Epithelial cell of proximal tubule (primary cell): ENCODE measurements at regions not wholly inside any gene's neighbourhood (a gene's known extent, or its start where the extent isn't known, plus 50 kb on each side); places are given as distances from the start of the nearest gene placed in this dataset.

Source experiments
- DNase-seq: peaks from one replicate; pipeline ENCODE4 v3.0.0-alpha.2; 2011; ENCODE audit warnings: low read depth
- H3K4me3 ChIP-seq: 2 replicates; pipeline ENCODE4 v1.5.1; 2011; ENCODE audit warnings: low read depth, mild to moderate bottlenecking, low read length
- TF ChIP-seq, protein P1 (sequence below): conservative IDR thresholded peaks from 2 replicates; pipeline ENCODE4 v1.5.1; 2012; ENCODE audit warnings: low read depth, mild to moderate bottlenecking, low read length

DNA sequence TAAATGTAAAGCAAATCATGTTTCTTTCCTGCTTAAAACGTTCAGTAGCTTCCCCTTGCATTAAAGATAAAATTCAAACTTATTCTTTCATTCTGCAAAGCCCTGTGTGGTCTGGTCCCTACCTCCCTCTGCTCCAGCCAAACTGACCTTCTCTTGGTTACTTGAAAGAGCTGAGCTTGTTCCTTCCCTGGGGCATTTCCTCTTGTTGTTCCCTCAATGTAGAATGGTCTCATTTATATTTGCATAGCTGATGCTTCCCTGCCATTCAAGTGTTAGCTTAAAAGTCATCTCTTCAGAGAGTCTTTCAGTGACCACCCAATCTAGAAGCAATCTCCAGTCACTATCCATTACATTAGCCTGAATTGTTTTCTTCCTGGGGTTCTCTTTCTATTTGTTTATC lies 1618.5 kb upstream of the TENM4 start:
- H3K4me3 ChIP-seq = no peak overlapping the region
- DNase-seq = no peak
- TF ChIP-seq, protein P1, sequence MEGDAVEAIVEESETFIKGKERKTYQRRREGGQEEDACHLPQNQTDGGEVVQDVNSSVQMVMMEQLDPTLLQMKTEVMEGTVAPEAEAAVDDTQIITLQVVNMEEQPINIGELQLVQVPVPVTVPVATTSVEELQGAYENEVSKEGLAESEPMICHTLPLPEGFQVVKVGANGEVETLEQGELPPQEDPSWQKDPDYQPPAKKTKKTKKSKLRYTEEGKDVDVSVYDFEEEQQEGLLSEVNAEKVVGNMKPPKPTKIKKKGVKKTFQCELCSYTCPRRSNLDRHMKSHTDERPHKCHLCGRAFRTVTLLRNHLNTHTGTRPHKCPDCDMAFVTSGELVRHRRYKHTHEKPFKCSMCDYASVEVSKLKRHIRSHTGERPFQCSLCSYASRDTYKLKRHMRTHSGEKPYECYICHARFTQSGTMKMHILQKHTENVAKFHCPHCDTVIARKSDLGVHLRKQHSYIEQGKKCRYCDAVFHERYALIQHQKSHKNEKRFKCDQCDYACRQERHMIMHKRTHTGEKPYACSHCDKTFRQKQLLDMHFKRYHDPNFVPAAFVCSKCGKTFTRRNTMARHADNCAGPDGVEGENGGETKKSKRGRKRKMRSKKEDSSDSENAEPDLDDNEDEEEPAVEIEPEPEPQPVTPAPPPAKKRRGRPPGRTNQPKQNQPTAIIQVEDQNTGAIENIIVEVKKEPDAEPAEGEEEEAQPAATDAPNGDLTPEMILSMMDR = no peak

DNA sequence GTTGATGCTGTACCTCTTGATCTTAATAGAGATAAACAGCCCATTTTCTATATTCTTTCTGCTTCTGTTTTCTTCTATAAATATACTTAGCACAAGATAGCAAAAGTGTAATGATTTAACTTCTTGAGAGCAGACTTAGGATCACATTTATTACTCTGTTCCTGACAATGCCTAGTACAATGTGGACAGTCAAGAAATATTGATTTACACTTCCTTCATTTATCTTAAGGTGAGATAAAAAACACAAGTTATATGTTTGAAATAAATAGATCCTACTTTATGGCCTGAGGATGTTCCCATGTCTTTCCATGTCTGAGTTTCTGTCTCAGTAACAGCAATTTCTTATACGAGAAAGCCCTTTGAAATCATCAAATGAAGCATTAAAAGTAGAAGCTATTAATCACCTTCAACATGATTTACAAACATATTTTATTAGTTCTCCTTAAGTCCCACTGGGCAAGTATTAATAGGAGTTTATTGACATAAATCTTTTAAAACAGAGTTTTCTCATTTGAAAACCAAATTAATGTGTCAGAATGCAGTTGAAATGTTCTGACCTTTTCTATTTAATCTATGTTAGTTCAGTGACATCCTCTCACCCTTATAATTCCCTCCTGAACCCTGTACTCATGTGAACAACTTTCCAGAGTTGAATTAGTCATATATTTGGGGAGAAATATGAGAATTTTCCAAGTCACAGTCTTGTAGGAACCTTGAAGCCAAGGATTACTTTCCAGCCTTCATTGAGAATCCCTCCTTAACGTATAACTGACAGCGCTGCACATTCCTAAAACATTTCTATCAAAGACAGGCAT lies 1611.7 kb upstream of the TENM4 start:
- H3K4me3 ChIP-seq = no peak overlapping the region
- TF ChIP-seq, protein P1 = no peak
- DNase-seq = no peak

DNA sequence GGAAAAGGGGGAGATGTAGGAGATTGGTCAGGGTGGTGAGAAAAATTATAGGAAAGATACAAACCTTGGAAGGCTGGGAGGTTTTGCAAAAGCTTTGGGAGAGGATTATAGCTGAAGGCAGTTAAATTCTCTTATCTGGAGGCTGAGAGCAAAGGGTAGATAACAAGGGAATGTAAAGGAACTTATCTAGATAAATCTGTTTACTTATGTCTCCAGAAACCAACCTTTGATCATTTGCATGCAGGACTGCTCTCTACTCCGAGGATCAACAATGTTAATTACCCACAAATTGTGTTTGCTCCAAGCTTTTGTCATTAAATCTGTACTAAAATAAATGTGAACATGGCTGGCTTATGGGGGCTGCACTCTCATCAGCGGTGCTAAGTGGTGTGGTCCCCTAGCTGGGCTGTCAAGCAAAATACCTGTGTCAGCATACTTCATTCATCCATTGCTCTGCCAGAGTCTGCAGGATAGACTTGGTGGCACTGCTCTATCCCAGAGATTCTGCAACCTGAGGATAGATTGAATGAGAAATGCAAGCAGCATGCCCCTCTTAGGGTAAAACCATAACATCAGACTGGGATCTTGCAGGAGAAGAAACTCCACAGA lies 1599.2 kb upstream of the TENM4 start:
- DNase-seq = no peak
- H3K4me3 ChIP-seq = no peak overlapping the region
- TF ChIP-seq, protein P1 = no peak

DNA sequence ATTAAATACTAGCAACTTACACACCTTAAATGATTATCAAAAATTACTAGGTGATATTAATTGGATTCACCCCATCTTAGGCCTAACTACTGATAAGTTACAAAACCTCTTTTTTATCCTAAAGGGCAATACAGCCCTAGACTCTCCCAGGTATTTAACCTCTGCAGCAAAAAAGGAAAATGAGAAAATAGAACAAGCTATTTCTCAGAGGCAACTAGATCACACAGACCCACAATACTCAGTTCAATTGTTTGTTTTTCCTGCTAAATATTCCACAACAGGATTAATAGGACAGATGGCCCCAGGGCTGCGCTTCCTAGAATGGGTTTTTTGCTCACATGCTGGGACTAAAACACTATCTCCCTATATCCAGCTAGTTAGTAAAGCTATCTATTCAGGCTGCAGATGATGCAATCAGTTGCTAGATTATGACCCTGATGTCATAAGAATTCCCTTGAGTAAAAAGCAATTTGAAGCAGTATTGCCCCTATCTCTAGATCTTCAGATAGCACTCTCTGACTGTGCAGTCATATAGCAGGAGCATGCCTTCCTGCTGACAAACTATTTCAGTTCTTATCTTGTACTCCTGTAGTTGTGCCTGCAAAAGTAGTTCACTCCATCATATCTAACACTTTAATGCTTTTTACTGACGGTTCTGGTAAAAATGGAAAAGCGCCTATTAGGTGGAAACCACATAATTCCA lies 1595.5 kb upstream of the TENM4 start:
- DNase-seq = no peak
- no peak overlapping the region for H3K4me3 ChIP-seq
- TF ChIP-seq, protein P1 = no peak

DNA sequence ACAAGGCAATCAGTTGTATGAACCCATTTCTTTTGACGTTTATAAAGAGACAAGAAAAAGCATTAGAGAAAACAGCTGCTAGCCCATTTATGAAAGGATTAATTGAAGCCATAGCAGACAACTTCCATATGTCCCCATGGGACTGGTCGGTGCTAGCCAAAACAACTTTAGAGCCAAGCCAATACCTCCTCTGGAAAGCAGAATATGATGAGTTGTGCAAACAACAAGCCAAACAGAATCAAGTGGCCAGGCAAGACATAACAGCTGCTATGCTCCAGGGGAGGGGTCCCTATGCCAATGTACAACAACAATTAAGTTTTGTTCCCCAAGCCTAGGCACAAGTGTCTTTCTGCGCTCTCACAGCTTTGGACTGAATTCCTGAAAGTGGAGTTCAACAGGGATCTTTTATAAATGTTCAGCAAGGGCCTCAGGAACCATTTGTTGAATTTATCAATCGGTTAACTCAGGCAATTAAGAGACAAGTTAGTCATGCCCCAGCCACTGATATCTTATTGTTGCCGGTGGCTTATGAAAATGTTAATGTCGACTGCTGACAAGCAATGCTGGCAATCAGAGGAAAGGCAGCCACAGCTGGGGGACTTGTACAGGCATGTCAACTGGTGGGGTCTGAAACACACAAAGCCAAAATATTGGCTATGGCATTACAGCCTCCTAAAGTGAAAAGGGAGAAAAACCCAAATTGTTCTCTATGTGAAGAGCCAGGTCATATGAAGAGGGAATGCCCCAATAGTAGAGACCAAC lies 1593.1 kb upstream of the TENM4 start:
- TF ChIP-seq, protein P1 = no peak
- no peak overlapping the region for H3K4me3 ChIP-seq
- DNase-seq = no peak

DNA sequence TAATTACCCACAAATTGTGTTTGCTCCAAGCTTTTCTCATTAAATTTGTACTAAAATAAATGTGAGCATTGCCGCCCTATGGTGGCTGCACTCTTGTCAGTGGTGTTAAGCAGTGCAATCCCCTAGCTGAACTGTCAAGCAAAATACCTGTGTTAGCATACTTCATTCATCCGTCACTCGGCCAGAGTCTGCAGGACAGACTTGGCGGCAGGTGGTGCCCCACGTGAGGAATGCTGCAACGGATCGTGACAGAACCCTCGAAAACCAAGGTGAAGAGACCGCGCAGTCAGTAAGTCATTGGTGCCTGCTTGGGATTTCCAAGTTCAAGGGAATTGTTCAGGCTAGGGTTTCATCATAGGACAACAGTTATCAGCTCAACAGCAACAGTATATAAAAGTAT lies 1592.1 kb upstream of the TENM4 start:
- no peak overlapping the region for H3K4me3 ChIP-seq
- no peak for DNase-seq
- TF ChIP-seq, protein P1 = no peak
